ENCODE measurements at regions not wholly inside any gene's neighbourhood (a gene's known extent, or its start where the extent isn't known, plus 50 kb on each side); places are given as distances from the start of the nearest gene placed in this dataset. TPM values are rescaled to one million over a fixed set of nuclear protein-coding genes. Genes with fewer than 3 reads are reported as not detected.
"Not testable (repeated sequence)": the region's sequence is repeated elsewhere in the genome, so short reads cannot be mapped to it uniquely, and the experiment has no call there.

GRCh38 chr6:27188885-27189418, 58.5 kb upstream of the PRSS16 start:
- peak; percentile 93 for ATAC-seq (ENCODE audit: low FRiP score)
- DNase-seq (ENCODE audit: low spot score): no peak
- TF ChIP-seq CTCF (IDR thresholded peaks at IDR 0.05): peak in 1 of 3 donors; percentile 37

- TF ChIP-seq CTCF (IDR thresholded peaks at IDR 0.05): no peak
- ATAC-seq (ENCODE audit: low FRiP score): no peak
- DNase-seq (ENCODE audit: low spot score): no peak
These were observed 57.4 kb upstream of the PRSS16 start for GRCh38 chr6:27190126-27190525.

GRCh38 chr6:27194453-27194852, 53.0 kb upstream of the PRSS16 start:
- ATAC-seq (ENCODE audit: low FRiP score); DNase-seq (ENCODE audit: low spot score): not testable (repeated sequence)

- DNase-seq (ENCODE audit: low spot score); ATAC-seq (ENCODE audit: low FRiP score): not testable (repeated sequence)
These were observed 52.0 kb upstream of the PRSS16 start for GRCh38 chr6:27195547-27195946.

Small RNA genes lying in the stretch of these regions (small RNA-seq; reads per million reads assigned to genes)
- gene MIR3143: not detected
- gene RNU2-62P: not detected
